ENCODE measurements at regions not wholly inside any gene's neighbourhood (a gene's known extent, or its start where the extent isn't known, plus 50 kb on each side); places are given as distances from the start of the nearest gene placed in this dataset.

DNA sequence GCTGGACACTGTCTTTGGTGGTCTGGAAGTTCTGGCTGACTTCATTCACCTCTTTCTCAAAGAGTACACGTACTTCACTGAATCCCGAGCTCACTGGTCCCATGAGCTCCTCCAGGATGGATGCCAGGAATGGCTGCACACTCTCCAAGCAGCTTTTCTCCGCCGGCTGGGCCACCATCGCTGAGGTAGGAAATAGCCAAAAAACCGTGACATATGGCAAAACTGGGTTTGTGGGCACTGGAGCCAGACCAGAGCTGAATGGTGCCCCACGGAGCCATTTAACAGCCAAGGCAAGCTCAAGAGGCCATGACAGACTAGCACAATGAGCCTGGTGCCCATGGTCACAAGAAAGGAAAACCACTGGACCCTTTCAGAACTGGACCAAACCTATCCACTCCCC is 64.0 kb upstream of the EDEM3 start:
- 0% methylated on average over 5 of the region's 7 CpGs for WGBS (ENCODE audit: low lambda C conversion rate)
- intact Hi-C loops (cut with micrococcal nuclease; ENCODE audit: unreplicated experiment) (no loop called here), in situ Hi-C loops (cut with HindIII; ENCODE audit: extremely low pct_ligation_motif_present, low pct_unique_long_range_greater_than_20kb) (loop anchor here (25.0 kb wide), 1 partner anchor 869 kb away; no protein-coding TSS in a partner anchor)
- CTCF ChIA-PET (ENCODE audit: low intra/inter-chr PET ratio, low total read pairs): no interaction called here
- H3K4me1 ChIP-seq (ENCODE audit: insufficient read depth, low read length): no peaks in the 10 kb centered on the region
- no peak for DNase-seq (ENCODE audit: low spot score)
- no peak for FAIRE-seq
- H3K4me2 ChIP-seq (ENCODE audit: low read depth, low read length): no peak overlapping the region
- no peak for TF ChIP-seq DNMT1 (CRISPR knock-in tag; IDR thresholded peaks at IDR 0.05)
- TF ChIP-seq ATF6 (CRISPR knock-in tag; conservative IDR thresholded peaks at IDR 0.05): no peak
- TF ChIP-seq KAT8 (CRISPR knock-in tag; IDR thresholded peaks at IDR 0.05): no peak
- TF ChIP-seq BRCA1 (CRISPR knock-in tag; IDR thresholded peaks at IDR 0.05): no peak
- TF ChIP-seq REL (CRISPR knock-in tag; conservative IDR thresholded peaks at IDR 0.05): no peak
- no peak for TF ChIP-seq MEIS2 (CRISPR knock-in tag; IDR thresholded peaks at IDR 0.05)
- no peak for TF ChIP-seq PAX8 (CRISPR knock-in tag; IDR thresholded peaks at IDR 0.05; ENCODE audit: borderline replicate concordance)
- no peak for TF ChIP-seq ARID3A (IDR thresholded peaks at IDR 0.05; ENCODE audit: low read depth, low read length)
- TF ChIP-seq BRD4 (CRISPR knock-in tag; IDR thresholded peaks at IDR 0.05): no peak
- no peak for TF ChIP-seq MEF2D (CRISPR knock-in tag; IDR thresholded peaks at IDR 0.05)
- TF ChIP-seq MXD1 (CRISPR knock-in tag; IDR thresholded peaks at IDR 0.05): no peak
- TF ChIP-seq MAF1 (CRISPR knock-in tag; IDR thresholded peaks at IDR 0.05; ENCODE audit: borderline replicate concordance): no peak
- TF ChIP-seq HMGA1 (CRISPR knock-in tag; conservative IDR thresholded peaks at IDR 0.05): no peak
- no peak for TF ChIP-seq KMT2B (CRISPR knock-in tag; IDR thresholded peaks at IDR 0.05)
- no peak for TF ChIP-seq ZNF281 (CRISPR knock-in tag; IDR thresholded peaks at IDR 0.05; ENCODE audit: borderline replicate concordance)
- no peak for TF ChIP-seq NBN (conservative IDR thresholded peaks at IDR 0.05)
- H3K36me3 ChIP-seq (replicated peaks in 1 of 2; ENCODE audit: control insufficient read depth in 1 of 2, insufficient read depth in 2 of 2, low read length in 2 of 2): no peaks in the 10 kb centered on the region
- no peak overlapping the region for H3K27ac ChIP-seq (ENCODE audit: extremely low read length, insufficient read depth, low read length)
- no peak for ATAC-seq
- H3K9ac ChIP-seq (ENCODE audit: insufficient read depth, low read depth, low read length): no peak overlapping the region
- POLR2A ChIA-PET: no interaction called here
- BruUV-seq (replicated peaks): no TSS peak
- H3K9me3 ChIP-seq (ENCODE audit: low read length): peaks cover 15% of the 10 kb centered on the region
- peaks cover 0 to 14% of the 10 kb centered on the region in 2 experiments; a peak in 1 of 5 replicates for H3K27me3 ChIP-seq (ENCODE audit: control insufficient read depth in 1 of 2, insufficient read depth in 2 of 2, low read length in 2 of 2)
- no peak overlapping the region for H2AFZ ChIP-seq (ENCODE audit: low read length)
- H3K4me3 ChIP-seq (replicated peaks in 1 of 3; ENCODE audit: insufficient read depth in 1 of 3, low read depth in 2 of 3, low read length in 3 of 3): no peak overlapping the region
- no peaks in the 10 kb centered on the region for H4K20me1 ChIP-seq (ENCODE audit: insufficient read depth, low read length)
- H3K79me2 ChIP-seq (ENCODE audit: insufficient read depth, low read length): no peaks in the 10 kb centered on the region
